ENCODE measurements at regions not wholly inside any gene's neighbourhood (a gene's known extent, or its start where the extent isn't known, plus 50 kb on each side); places are given as distances from the start of the nearest gene placed in this dataset.

- Mint-ChIP-seq H3K9me3 (peaks cover 4% of the 10 kb centered on the region), H3K27ac (no peak overlapping the region), H3K4me1 (peaks cover 5% of the 10 kb centered on the region), H3K36me3 (no peaks in the 10 kb centered on the region; the same call in 1 of the 2 replicates), H3K4me3 (no peak overlapping the region), H3K27me3 (ENCODE audit: low read depth) (no peaks in the 10 kb centered on the region)
- ChIA-PET CTCF (interaction anchor here (0.6 to 1.7 kb wide), 5 partner anchors 9 to 45 kb away, joined by 3 to 5 read pairs (median 3); no protein-coding TSS in a partner anchor), POLR2A (no interaction called here)
- ATAC-seq, result no peak
- TF ChIP-seq E2F1 (CRISPR knock-in tag; IDR thresholded peaks at IDR 0.05) (no peak), CBFB (CRISPR knock-in tag; IDR thresholded peaks at IDR 0.05; ENCODE audit: low read depth) (no peak), ZNF317 (CRISPR knock-in tag; IDR thresholded peaks at IDR 0.05; ENCODE audit: borderline replicate concordance, low read depth) (no peak), EMX1 (CRISPR knock-in tag; IDR thresholded peaks at IDR 0.05) (no peak), ZMAT4 (CRISPR knock-in tag; IDR thresholded peaks at IDR 0.05) (no peak), MAX (CRISPR knock-in tag; IDR thresholded peaks at IDR 0.05) (no peak), MYBL2 (CRISPR knock-in tag; IDR thresholded peaks at IDR 0.05) (no peak), ARID4B (CRISPR knock-in tag; IDR thresholded peaks at IDR 0.05; ENCODE audit: borderline replicate concordance) (no peak), FOXK1 (CRISPR knock-in tag; IDR thresholded peaks at IDR 0.05) (no peak), ELF4 (CRISPR knock-in tag; IDR thresholded peaks at IDR 0.05; ENCODE audit: low read depth) (no peak), NR2C2 (CRISPR knock-in tag; IDR thresholded peaks at IDR 0.05) (no peak), SMAD3 (CRISPR knock-in tag; IDR thresholded peaks at IDR 0.05; ENCODE audit: borderline replicate concordance) (no peak), ZSCAN18 (CRISPR knock-in tag; IDR thresholded peaks at IDR 0.05) (no peak), TEAD1 (CRISPR knock-in tag; IDR thresholded peaks at IDR 0.05) (no peak), CREM (CRISPR knock-in tag; IDR thresholded peaks at IDR 0.05) (no peak), RORB (CRISPR knock-in tag; IDR thresholded peaks at IDR 0.05) (no peak), USF1 (CRISPR knock-in tag; IDR thresholded peaks at IDR 0.05) (no peak)
- peak; percentile 3 for DNase-seq (ENCODE audit: low spot score)
Observed at GRCh38 chr10:132480356-132480755, 57.2 kb upstream of the INPP5A start.

GRCh38 chr10:132481690-132482089 is 55.9 kb upstream of the INPP5A start:
- H3K9me3 Mint-ChIP-seq, result peaks cover 4% of the 10 kb centered on the region
- H3K36me3 Mint-ChIP-seq, result no peaks in the 10 kb centered on the region; the same call in 1 of the 2 replicates
- peak; percentile 8 for DNase-seq (ENCODE audit: low spot score)
- H3K27ac Mint-ChIP-seq, result no peak overlapping the region
- no peak for ATAC-seq
- ChIA-PET POLR2A (no interaction called here), CTCF (no interaction called here)
- H3K4me3 Mint-ChIP-seq, result no peak overlapping the region
- H3K4me1 Mint-ChIP-seq, result peaks cover 5% of the 10 kb centered on the region
- H3K27me3 Mint-ChIP-seq (ENCODE audit: low read depth), result no peaks in the 10 kb centered on the region; the same call in 1 of the 2 replicates
- no peak for TF ChIP-seq ATF6 (CRISPR knock-in tag; IDR thresholded peaks at IDR 0.05)
- no peak for TF ChIP-seq STAT6 (CRISPR knock-in tag; conservative IDR thresholded peaks at IDR 0.05; ENCODE audit: low read depth)
- no peak for TF ChIP-seq TCF7 (CRISPR knock-in tag; IDR thresholded peaks at IDR 0.05; ENCODE audit: low read depth)
- TF ChIP-seq USF2 (CRISPR knock-in tag; IDR thresholded peaks at IDR 0.05), result no peak

Data from WTC11 (cell line).